Amniotic epithelial cell (primary cell): ENCODE measurements at regions not wholly inside any gene's neighbourhood (a gene's known extent, or its start where the extent isn't known, plus 50 kb on each side); places are given as distances from the start of the nearest gene placed in this dataset.
A peak's percentile ranks its signal among the peaks of the same experiment; 100 is the strongest.

ENCODE experiments used
- DNase-seq: peaks from one replicate; pipeline ENCODE4 v3.0.0-alpha.2; 2010; ENCODE audit warnings: low read depth

DNA sequence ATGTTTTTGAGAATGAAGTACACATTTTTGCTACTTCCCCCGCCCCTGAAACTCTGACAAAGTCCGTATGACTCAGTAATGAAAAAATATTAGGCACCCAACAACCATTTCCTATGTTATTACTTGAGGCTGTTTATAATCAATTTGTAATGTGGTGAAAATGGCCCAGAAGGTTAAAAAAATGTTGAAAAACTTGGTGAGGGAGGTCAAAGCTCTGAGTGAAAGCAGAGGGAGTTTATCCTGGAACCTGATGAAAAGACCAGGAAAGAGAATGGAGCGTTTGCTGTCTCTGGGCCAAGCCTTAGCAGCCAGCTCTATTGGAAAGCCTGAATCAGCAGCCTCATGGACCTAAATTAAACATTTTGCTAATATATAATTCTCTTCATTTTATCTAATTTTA lies 367.7 kb upstream of the NEGR1 start:
- no peak for DNase-seq

DNA sequence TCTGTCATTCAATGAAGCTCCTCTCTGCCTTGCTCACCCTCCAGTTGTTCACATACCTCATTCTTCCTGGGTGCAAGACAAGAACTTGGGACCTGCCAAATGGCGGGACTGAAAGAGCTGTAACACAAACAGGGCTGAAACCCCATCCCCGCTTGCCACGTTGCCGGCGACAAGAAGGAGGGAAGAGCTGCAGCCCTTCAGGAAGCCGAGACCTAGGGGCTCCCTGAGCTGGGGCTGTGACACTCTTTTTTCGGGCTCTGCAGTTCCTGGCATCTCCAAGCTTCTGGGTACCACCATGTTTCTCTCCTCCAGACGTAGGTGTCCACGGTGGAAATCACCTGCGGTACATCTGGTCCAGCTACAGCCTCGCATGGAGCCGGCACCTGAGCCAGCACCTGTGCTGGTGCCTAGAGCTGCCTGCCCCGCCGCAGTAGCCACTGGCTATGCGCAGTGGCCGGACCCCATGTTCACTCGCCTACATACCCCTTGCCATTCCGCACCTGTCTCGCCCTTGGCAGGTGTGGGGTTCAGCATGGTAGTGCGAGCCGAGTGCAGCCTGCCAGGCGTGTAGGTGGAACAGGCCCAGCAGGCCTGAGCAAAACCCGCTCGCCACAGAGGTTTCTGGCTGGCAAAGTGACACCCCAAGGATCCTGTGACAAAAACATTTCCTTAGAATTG lies 367.0 kb upstream of the NEGR1 start:
- no peak for DNase-seq

DNA sequence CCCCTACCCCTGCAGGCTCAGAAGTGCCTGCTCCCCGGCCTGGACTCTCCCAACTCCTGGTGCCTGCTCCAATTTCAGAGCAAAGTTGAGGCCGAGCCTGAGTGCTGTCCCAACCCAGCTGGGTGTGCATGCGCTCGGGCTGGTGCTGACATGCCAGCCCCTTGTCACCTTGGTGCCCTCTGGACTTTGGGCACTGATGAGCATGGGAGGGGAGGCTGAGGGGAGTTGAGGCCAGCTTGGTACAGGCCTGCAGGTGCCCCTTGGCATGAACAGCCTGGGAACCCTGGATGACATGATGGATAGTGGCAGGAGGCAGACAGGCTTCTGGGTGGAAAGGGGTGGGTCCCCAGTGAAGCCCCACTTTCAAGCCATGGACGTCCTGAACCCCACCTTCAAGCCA lies 366.1 kb upstream of the NEGR1 start:
- DNase-seq: no peak

DNA sequence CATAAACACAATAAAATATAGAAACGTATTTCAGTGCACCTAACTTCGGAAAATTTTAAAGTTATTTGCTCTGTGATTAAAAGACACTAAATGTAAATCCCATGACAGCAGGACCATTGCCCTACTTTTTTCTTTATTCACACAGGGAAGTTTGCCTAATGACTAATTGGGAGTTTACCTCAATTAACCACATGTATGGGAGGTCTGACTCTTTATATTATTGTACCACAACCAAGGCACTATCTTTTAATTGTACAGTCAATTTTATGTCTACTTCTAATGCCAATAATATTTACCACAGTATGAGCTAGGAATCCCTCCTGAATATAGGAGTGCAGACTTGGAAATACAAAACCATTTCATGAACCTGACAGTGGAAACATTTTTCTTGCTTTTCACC lies 360.8 kb upstream of the NEGR1 start:
- no peak for DNase-seq

DNA sequence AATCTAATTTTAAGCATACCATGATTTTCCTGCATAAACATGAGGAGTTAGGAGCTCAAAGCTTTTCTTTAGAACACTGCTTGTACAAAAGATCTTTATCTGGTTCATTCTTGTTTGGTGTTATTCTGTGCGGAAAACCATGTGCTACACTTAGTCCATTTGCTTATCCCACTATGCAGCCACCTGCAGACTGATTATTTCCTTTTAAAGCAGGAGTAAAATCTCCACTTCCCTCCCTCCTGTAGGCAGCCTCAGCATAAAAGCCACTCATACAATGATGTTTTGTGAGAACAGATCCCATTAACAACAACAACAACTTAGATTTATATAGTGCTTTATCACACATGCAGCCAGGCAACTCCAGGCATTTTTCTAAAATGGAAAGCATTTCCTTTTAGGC lies 355.3 kb upstream of the NEGR1 start:
- no peak for DNase-seq

DNA sequence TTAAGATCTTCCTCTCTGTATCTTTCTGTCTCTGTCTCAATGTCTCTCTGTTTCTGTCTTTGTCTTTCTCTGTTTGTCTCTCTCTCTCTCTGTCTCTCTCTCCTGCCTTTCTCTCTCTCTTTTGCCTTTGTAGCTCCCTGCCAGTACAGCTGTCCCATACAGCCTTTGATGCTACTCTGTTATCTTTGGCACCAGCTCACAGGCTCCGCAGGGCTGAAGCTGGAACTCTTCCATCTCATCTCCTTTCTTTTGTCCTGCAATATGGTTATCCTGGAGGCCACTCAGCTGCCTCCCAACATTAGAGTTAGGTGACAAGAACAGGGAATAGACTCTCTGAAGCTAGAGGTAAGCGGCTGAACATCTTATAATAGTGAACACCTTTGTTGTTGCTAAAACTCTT lies 354.3 kb upstream of the NEGR1 start:
- DNase-seq: no peak

DNA sequence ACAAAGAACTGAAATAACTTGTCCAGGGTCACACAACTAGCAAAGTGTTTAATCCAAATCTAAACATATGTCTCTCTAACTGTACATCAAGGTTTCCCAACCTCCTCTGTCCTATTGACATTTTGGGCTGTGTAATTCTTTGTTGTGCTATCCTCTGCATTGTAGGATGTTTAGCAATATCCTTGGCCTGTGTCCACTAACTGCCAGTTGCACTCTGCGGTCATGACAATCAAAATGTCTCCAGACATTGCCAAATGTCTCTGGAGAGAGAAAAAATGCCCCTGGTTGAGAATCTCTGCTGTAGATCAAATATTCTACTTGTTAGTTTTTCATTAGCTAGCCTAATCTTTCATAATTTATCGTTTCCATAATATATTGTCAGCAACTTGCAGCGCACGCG lies 353.4 kb upstream of the NEGR1 start:
- DNase-seq: peak; percentile 9

DNA sequence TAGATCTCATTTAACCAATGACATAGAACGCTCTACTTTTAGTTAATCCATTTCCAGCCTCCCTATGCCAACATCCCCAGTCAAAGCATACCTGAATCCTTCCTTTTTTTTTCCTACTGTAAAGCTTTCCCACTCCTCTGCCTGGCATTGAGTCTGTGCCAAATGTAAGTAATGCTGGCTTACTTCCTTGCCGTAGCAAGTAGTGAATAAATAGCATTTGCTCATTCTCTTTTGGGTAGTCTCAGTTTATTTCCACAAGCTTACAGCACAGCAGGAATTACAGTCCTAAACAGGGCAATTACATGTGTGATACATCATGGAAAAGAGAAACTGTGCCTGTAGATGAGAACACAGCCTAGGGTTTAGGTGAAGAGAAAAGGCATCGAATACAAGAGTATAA lies 352.6 kb upstream of the NEGR1 start:
- DNase-seq: no peak

DNA sequence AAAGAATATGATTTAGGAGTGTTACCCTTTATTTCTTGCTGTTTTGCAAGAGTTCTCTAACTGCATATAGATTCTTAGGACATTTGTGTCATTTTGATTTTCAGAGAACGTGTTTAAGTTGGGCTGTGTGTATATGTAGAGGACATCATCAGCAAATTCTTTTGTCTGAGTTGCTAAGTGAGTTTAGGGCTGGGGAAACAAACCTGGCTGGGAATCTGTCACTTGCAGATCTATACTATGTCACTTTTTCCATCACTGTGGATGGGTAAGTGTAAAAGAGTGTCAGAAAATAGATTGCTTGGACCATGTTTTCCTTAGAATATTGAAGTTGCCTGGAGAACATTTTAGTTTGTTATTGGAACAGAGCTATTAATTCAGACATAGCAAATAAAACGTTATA lies 349.1 kb upstream of the NEGR1 start:
- DNase-seq: no peak

DNA sequence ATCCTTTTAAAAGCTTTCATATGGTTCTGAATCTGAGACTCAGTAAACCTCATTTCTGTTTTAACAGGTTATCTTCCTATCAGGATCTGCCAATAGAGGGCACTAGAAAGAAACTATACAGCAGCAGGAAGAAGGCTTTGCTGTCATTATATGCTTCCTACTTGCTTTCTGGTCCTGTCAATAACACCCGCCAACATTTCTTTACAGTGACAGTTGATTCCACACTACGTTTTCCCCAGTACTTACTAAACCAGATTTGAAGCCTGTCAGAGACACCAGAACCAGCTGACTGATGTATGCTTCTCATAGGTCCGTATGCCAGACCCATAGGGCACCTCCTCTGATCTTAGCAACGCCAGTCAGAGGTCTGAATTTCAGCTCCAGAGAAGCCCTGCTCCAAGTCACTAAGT lies 341.0 kb upstream of the NEGR1 start:
- DNase-seq: peak; percentile 21

DNA sequence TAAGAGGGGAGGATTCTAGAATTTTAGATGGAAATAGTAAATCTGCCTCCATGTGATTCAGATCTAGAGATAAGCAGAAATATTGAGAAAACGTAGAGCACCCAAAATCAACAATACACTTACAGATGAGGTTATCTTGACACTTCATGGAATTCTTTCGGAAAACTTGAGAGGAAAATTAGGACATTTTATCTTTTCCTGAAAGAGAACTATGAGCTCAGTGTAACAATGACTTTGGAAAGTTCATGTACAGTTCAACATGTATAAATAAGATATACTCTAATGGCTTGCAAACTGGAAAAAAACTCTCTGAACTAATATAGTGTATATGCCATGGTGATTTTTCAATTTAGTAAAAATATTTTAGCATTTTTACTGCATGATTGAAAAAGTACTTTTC lies 338.1 kb upstream of the NEGR1 start:
- DNase-seq: no peak

DNA sequence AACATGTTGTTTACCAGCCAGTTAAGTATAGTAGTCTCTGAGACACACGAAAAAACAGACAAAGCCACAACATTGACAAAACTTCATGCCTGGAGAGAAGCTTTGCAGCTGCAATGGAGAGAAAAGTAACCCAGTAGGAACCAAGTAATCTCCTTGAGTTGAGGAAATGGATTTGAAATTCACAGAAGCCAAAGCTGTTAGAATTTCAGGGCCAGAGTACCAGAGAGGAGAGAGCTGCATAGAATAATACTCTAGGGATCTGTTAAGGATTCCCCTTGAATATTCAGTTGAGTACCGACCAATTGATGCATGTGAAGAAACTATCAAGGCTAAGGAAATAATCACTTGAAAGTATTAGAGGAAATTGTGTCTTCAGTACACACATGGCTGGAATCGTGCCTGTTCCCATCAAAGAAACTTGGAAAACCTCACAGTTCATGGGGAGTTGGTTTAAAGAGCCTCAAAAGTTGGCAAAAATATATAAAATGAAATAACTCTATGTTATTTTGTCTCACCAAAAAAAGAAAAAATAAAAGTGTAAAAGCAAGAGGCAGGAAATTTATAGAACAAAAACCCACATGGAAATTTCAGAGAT lies 324.0 kb upstream of the NEGR1 start:
- no peak for DNase-seq

DNA sequence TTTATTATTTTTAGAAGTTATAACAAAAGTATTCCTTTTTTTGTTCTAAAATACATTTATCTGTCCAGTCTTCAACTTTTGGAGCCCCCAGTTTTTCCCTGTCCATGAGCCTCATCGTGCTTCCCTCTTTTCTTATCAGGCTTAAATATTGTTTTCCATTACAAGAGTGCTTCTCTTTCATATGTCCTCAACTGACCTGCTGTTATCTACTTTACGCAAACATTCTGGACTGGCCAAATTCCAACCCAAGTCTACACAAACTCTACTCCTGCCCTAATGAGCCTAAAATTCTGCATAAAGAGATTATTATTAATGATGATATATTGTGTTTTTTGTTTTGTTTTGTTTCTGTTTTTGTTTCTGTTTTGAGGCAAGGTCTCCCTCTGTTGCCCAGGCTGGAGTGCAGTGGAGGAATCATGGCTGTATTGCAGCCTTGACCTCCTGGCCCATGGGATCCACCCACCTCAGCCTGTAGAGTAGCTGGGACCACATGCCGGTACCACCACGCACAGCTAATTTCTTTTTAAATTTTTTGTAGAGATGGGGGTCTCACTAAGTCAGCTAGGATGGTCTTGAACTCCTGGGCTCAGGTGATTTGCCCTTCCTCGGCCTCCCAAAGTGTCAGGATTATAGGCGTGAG lies 318.8 kb upstream of the NEGR1 start:
- DNase-seq: no peak

DNA sequence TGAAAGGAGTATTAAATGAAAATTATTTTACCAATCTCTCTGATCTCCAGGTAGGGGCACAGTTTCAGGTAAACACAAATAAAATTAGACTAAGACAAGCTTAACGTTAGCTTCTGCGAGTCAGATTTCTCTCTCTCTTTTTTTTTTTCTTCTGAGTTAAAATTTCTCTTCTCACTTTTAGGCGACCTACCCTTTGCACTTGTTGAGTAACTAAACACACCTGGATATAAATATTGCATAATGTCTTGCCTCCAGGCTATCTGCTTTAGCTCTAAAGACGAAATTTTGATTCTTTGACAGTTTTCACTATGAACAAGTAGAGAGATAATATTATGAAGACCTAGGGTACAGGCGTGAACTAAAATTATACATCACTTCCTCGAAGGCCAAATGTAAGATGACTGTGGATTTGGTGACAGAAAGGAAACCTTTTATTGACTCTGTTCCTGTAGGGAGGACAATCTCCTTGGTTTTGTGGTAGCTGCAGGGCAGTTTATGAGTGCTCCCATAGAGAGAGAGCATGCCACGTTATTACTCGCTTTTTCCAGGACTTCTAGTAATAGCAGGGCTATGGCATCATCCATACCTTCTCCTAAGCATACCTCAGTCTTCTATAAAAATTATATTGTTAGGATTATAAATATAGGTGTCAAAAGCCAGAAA lies 303.8 kb upstream of the NEGR1 start:
- DNase-seq: no peak

DNA sequence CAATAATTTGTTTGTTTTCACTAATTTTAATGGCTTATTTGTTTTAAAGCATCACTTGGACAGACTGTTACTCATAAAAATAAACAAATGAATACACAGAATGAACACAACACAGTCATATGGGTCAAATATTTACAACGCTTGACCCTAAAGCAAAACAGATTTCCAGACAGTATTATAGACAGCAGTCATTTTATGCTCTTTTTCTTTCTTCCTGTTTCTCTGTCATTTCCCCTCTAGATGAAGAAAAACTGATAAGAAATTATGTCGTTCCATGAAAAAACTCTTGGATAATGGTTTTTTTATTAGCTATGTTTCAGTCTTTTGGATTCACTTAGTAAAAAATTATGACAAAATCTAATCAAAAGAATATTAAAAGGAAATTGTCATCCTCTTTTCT lies 297.3 kb upstream of the NEGR1 start:
- DNase-seq: no peak

DNA sequence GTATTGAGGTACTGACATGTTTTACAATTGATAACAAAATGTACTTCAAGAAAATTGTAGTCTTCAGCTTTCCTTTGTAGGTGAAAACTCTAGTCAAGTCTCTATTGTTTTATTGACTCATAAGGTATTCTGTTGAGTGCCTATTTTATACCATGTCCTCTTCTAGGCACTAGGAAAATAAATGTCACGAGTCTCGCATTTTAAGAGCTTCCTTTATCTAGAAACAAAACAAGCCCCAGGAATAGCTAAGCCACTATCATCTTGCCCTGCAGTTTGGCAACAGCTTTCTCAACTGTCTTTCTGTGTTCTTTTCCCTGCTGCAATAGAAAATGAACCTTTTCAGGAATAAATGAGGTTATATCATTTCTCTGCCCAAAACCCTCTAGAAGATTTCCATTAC lies 288.5 kb upstream of the NEGR1 start:
- no peak for DNase-seq

DNA sequence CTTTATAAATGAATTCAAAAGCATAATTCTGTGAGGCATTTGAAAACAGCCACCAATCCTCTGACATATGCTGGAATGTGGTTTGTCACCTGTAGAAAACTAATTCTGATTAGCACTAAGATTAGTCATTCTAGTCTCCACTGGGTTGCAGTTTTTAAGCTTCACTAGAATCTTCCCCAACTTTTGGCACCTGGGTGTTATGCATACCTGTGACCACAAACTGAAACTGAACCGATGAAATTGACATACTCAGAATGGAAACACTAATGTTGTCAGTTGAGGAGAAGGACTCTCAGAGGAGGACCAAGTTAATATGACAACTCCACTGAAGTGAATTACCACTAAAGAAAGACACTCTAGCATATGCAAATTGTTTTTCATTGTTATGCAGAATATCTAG lies 285.8 kb upstream of the NEGR1 start:
- no peak for DNase-seq

DNA sequence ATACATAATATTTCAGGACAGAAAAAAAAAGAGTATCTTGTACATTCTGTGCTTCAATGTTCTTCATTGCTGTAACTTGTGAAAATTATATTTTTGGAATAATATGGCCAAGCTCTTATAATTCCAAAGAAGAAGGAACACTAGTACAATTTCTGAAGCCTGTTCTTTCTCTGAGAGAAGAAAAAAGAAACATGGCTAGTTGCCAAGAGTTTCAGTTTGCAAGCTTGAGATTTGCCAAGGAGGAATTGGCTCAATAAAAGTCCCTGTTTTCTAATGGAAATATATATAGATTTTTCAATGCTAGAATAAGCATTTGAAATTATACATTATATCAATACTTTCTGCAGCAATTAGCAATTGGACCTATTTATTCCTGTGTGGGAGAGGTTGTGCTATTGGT lies 285.2 kb upstream of the NEGR1 start:
- DNase-seq: no peak

DNA sequence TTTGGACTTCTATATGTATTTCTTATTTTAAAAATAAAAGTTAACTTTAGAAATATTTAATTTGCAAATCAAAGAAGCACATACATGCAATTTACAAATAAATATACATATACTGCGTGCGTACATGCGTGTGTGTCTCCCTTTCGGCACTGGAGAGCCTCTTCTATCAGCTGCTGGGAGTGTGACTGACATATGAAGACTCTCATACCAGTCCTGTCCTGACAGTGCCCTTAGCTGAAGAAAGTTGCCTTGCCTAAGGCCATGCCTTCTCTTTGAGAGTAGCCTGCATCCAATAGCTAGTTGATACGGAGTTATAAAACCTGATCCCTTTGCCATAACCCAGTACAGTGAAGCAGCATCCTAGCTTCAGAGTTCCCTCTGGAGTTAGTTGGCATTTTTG lies 282.4 kb upstream of the NEGR1 start:
- DNase-seq: no peak

DNA sequence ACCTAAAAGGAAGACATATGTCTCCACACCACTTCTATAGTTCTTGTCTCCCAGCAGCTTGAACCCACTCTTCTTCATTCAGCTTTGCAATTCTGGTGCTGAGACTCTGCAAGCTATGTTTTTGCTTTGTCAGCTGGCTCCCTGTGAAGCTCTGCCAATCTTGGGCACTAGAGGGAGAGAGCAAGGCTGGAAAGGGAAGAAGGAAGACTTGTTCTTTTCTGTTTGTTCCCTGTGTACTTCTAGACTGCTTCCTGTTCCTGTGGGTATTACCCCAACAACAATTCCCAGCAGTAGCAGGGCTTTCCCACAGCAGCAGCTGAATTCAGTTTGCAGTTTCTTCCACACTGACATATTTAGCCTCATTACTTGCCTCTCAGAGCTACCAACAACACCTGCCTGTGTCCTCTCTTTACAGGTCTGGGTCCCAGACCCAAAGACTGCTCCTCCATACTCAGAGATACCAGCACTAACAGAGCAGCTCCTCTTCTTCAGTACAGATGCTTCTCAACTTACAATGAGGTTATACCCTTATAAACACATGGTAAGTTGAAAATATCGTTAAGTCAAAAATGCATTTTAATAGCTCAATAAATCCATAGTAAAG lies 275.2 kb upstream of the NEGR1 start:
- DNase-seq: peak; percentile 1

DNA sequence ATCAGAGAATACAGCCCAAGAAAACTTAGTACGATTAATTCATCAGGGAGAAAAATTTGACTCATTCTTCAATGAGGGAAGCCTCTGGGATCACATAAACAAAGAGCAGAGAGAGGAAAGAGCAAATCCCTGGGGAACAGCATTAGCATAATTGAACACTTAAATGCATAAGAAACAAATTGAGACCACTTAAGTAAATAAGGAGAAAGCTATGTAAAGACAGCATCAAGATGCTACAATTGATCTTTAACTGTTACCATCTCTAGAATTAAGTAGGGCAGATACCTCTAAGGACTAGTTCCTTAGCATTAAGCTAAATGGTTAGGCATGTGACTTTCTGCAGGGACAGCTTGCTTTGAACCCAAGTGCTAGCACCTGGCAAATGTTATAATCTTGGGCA lies 265.1 kb upstream of the NEGR1 start:
- no peak for DNase-seq

DNA sequence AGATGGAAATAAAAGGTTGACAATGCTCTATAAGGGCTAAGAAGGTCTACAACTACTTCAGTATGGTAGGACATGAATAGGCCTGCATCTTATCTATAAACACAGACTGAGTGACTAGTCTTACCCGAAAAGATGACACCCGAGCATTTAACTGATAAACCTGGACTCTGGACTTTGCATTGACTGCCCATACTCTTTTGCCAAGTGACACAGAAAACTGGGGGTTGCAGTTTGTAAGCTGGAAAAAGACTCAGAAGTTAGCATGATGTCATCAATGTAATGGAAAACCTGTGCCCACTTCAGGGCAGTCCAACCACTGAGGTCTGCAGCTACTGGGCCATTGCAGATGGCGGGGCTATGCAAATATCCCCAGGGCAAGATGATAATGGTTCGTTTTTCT lies 258.3 kb upstream of the NEGR1 start:
- no peak for DNase-seq

DNA sequence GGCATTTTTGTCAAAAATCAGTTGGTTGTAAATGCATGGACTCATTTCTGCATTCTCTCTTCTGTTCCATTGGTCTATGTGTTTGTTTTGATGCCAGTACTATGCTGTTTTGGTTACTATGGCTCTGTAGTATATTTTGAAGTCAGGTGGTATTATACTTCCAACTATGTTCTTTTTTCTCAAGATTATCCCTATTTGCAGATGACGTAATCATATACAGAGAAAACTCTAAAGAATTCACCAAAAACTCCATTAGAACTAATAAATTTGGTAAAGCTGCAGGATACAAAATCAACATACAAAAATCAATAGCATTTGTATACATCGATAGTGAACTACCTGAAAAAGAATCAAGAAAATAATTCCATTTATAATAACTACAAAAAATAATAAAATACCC lies 253.1 kb upstream of the NEGR1 start:
- DNase-seq: no peak
